PFSK-1 (cell line): ENCODE measurements at regions not wholly inside any gene's neighbourhood (a gene's known extent, or its start where the extent isn't known, plus 50 kb on each side); places are given as distances from the start of the nearest gene placed in this dataset.

Experiments used
- POLR2AphosphoS5 ChIP-seq: IDR thresholded peaks from 2 replicates; pipeline ENCODE4 v1.6.1; 2012; ENCODE audit warnings: low read depth, mild to moderate bottlenecking, control low read depth, low read length, moderate library complexity
- SIN3A ChIP-seq: IDR thresholded peaks from 2 replicates; pipeline ENCODE4 v1.6.1; 2012; ENCODE audit warnings: mild to moderate bottlenecking, low read length, moderate library complexity, borderline replicate concordance; ENCODE audit not compliant: insufficient read depth
- TAF1 ChIP-seq: IDR thresholded peaks from 2 replicates; pipeline ENCODE4 v1.6.1; 2012; ENCODE audit warnings: low read length, control low read depth, borderline replicate concordance; ENCODE audit not compliant: insufficient read depth

DNA sequence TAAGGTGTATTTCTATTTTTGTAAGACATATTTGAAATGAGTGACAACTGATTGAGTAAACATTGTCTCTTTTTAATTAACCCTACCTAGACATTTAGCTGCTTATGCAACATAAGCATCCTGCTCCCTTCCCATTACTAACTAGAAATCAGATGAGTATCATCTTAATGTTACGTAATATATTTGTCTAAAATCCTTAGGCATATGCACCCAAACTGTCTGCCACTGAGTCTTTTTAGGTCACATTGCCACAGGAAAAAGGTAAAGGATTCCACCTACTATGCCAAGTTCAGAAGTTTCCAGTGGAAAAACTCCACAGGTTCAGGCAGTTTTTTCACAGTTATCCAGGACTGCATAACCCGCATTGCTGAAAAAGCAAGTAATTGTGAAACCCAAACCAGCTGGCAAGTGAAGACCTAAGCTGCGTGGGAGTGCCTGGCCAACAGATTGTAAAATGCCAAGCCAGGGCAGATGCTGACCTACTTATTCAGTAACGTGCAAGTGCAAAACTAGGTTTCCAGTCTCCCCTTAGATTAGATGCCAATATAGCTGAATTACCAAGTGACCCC, 983.7 kb downstream of the GATA3 start:
- TF ChIP-seq POLR2AphosphoS5 (no peak), TAF1 (no peak), SIN3A (no peak)
